ENCODE measurements at regions not wholly inside any gene's neighbourhood (a gene's known extent, or its start where the extent isn't known, plus 50 kb on each side); places are given as distances from the start of the nearest gene placed in this dataset.

DNA sequence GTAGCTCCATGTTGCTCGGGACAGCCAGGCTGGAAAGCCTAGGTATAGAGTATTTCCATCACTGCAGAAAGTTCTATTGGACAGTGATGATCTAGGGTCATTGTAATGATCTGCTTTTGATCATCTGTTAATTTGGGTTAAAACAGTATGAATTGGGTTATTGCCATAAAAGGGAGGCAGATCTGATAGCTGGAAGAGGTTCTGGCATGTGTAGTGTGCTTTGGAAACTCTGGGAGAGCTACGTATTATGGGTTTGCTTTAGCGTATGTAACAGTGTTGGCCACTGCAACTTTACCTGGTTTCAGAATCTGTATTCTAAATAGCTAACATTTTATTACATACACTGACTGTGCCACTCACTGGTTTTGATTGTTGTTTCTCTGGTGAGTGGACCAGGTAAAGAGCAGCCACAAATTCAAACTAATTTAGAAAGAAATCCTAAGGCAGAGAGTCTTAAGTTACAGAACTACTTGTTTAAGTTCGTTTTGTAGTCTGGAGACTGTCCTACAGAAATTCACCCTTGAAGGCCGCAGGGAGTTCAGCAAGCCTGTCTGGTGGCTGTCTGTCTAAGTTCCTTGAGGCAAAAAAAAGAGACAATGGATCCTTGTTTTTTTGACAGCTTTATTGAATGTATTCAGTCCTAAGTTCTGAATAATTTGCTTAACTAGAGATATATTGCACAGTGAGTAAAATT is 300.3 kb downstream of the PRL start:
- no peak overlapping the region for H3K4me3 ChIP-seq
- no peaks in the 10 kb centered on the region for H3K36me3 ChIP-seq
- no peak overlapping the region for H3K27ac ChIP-seq
- FAIRE-seq, result no peak
- H3K27me3 ChIP-seq, result no peaks in the 10 kb centered on the region
- WGBS, 2 donors, result 70 to 71% methylated on average over 5 of the region's 5 CpGs
- no peak for ATAC-seq
- H3K4me1 ChIP-seq, result no peaks in the 10 kb centered on the region
- intact Hi-C loops (cut with DNase I), result no loop called here
- no peak for TF ChIP-seq CTCF (IDR thresholded peaks at IDR 0.05)
- H3K9me3 ChIP-seq, result no peaks in the 10 kb centered on the region
- no peak for DNase-seq

DNA sequence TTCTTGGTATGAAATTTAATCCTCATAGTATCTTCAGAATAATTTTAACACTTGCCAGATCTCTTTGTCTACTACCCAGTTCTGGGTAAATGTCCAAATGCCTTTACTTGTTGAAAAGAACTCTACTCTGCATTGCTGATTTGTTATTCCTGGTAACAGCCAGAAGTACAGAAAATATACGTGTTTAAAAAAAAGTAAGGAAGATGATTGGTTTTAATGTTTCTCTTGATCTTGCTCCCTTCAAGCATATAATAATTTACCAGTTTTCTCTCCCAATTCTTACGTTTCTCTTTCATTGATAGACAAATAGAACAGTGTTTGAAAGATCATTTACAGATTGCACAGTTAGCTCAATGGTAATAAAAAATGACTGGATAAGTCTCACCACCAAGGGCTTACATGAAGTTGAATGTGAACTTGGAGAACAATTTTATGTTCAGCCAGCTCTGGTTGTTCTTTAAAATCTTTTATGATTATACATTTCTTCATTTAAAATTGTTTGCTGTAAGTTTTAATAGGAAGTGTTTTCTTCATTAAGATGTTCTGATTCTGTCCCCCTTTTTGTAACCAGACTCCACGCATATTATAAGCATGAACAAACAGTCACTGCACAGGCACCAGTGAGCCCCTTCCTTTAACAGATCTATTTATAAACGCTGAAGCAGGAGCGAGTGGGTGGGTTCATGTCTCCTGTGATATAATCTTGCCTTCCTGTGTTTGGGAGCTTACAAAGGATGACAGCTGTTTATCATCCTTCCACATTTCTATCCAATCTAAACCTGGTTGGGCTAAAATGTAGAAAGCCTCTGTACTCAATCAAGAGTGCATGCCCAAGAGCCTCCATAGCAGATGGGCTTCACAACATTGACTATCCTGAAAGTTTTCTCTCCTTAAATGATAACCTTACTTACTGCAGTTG is 299.5 kb downstream of the PRL start:
- no peak overlapping the region for H3K27ac ChIP-seq
- H3K4me1 ChIP-seq, result no peaks in the 10 kb centered on the region
- no peak for TF ChIP-seq CTCF (IDR thresholded peaks at IDR 0.05)
- DNase-seq (no peak), ATAC-seq (no peak), FAIRE-seq (no peak)
- WGBS, 2 donors, result 42 to 52% methylated on average over 5 of the region's 5 CpGs
- no peaks in the 10 kb centered on the region for H3K9me3 ChIP-seq
- intact Hi-C loops (cut with DNase I), result no loop called here
- H3K36me3 ChIP-seq, result no peaks in the 10 kb centered on the region
- no peaks in the 10 kb centered on the region for H3K27me3 ChIP-seq
- H3K4me3 ChIP-seq, result no peak overlapping the region

GRCh38 chr6:21998582-21998981 is 298.3 kb downstream of the PRL start:
- no peak for TF ChIP-seq CTCF (IDR thresholded peaks at IDR 0.05)
- no peaks in the 10 kb centered on the region for H3K27me3 ChIP-seq
- ATAC-seq (no peak), DNase-seq (no peak), FAIRE-seq (no peak)
- H3K4me1 ChIP-seq, result no peaks in the 10 kb centered on the region
- H3K36me3 ChIP-seq, result no peaks in the 10 kb centered on the region
- no peak overlapping the region for H3K27ac ChIP-seq
- H3K4me3 ChIP-seq, result no peak overlapping the region
- H3K9me3 ChIP-seq, result no peaks in the 10 kb centered on the region
- intact Hi-C loops (cut with DNase I), result no loop called here

GRCh38 chr6:21999012-21999528 is 297.8 kb downstream of the PRL start:
- Histone ChIP-seq H3K4me3 (no peak overlapping the region), H3K27ac (no peak overlapping the region), H3K4me1 (no peaks in the 10 kb centered on the region), H3K27me3 (no peaks in the 10 kb centered on the region), H3K9me3 (no peaks in the 10 kb centered on the region), H3K36me3 (no peaks in the 10 kb centered on the region)
- no peak for FAIRE-seq
- intact Hi-C loops (cut with DNase I), result no loop called here
- no peak for TF ChIP-seq CTCF (IDR thresholded peaks at IDR 0.05)
- DNase-seq, result no peak
- 61 to 64% methylated on average over 6 of the region's 6 CpGs for WGBS, 2 donors
- ATAC-seq, result no peak
